ENCODE measurements at regions not wholly inside any gene's neighbourhood (a gene's known extent, or its start where the extent isn't known, plus 50 kb on each side); places are given as distances from the start of the nearest gene placed in this dataset.
"Not testable (repeated sequence)": the region's sequence is repeated elsewhere in the genome, so short reads cannot be mapped to it uniquely, and the experiment has no call there.

DNA sequence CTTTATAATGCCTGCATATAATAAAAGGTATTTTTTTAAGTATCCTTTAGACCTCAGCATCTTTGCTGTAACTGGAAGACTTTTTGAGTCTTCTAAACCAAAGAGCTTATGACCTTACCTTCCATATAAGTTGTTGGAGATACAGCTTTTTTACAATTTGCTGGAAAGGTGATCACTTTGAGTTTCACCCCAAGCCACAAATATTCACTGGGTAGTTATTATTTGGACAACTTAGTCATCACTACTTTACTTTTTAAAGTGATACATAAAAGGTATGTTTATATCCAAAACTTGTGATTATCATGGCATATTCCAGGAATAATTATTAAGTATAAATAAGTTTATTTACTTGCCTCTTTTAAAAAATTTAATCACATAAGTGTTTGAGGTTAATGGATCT lies 246.7 kb upstream of the NRIP1 start:
- no peak for DNase-seq
- H3K27ac ChIP-seq: no peak overlapping the region
- H3K4me1 ChIP-seq: peaks cover 0 to 16% (median 0%) of the 10 kb centered on the region in 12 donors
- no peaks in the 10 kb centered on the region for H3K27me3 ChIP-seq
- no peak for ATAC-seq
- H3K4me3 ChIP-seq: no peak overlapping the region
- no peaks in the 10 kb centered on the region for H3K9me3 ChIP-seq
- intact Hi-C loops (cut with DNase I): no loop called here
- no peak for TF ChIP-seq POLR2A (IDR thresholded peaks at IDR 0.05)
- H3K36me3 ChIP-seq: no peaks in the 10 kb centered on the region

DNA sequence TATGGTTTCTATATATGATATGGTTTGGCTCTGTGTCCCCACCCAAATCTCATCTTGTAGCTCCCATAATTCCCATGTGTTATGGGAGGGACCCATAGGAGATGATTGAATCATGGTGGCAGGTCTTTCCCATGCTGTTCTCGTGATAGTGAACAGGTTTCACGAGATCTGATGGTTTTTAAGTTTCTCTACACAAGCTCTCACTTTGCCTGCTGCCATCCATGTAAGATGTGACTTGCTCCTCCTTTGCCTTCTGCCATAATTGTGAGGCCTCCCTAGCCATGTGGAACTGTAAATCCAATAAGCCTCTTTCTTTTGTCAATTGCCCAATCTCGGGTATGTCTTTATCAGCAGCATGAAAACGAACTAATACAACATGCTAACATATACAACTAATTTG lies 252.2 kb upstream of the NRIP1 start:
- H3K27ac ChIP-seq; DNase-seq; H3K36me3 ChIP-seq; H3K4me1 ChIP-seq; H3K27me3 ChIP-seq; H3K9me3 ChIP-seq; H3K4me3 ChIP-seq; intact Hi-C loops (cut with DNase I); ATAC-seq: not testable (repeated sequence)
- WGBS, 4 donors: 90 to 95% (median 93%) methylated on average over 4 of the region's 4 CpGs

DNA sequence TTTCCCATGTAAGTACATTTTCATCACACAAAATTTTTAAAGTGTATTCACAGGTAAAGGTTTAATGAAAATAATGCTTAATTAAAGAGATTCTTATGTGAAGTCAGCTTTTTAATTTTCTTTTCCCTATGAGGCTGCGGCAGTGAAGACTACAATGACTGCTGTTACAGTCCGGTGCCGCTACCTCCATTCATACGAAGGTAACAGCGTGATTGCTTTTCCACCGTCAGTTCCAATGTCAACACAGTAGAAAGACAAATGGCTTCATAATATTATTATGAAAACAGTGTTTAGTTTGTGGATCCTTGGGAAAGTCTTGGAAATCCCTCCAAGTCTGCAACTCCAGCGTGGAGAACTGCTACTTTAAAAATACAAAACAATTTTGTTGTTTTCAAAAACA lies 254.9 kb upstream of the NRIP1 start:
- Histone ChIP-seq H3K27me3 (no peaks in the 10 kb centered on the region), H3K36me3 (no peaks in the 10 kb centered on the region), H3K27ac (no peak overlapping the region), H3K4me1 (no peaks in the 10 kb centered on the region), H3K4me3 (no peak overlapping the region), H3K9me3 (peaks cover 0 to 2% (median 0%) of the 10 kb centered on the region in 12 donors)
- ATAC-seq (no peak), DNase-seq (no peak)
- intact Hi-C loops (cut with DNase I): no loop called here
- WGBS, 4 donors: 90 to 95% (median 94%) methylated on average over 7 of the region's 7 CpGs
- TF ChIP-seq, protein P1, sequence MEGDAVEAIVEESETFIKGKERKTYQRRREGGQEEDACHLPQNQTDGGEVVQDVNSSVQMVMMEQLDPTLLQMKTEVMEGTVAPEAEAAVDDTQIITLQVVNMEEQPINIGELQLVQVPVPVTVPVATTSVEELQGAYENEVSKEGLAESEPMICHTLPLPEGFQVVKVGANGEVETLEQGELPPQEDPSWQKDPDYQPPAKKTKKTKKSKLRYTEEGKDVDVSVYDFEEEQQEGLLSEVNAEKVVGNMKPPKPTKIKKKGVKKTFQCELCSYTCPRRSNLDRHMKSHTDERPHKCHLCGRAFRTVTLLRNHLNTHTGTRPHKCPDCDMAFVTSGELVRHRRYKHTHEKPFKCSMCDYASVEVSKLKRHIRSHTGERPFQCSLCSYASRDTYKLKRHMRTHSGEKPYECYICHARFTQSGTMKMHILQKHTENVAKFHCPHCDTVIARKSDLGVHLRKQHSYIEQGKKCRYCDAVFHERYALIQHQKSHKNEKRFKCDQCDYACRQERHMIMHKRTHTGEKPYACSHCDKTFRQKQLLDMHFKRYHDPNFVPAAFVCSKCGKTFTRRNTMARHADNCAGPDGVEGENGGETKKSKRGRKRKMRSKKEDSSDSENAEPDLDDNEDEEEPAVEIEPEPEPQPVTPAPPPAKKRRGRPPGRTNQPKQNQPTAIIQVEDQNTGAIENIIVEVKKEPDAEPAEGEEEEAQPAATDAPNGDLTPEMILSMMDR (IDR thresholded peaks at IDR 0.05): no peak
- TF ChIP-seq POLR2A (IDR thresholded peaks at IDR 0.05): no peak

DNA sequence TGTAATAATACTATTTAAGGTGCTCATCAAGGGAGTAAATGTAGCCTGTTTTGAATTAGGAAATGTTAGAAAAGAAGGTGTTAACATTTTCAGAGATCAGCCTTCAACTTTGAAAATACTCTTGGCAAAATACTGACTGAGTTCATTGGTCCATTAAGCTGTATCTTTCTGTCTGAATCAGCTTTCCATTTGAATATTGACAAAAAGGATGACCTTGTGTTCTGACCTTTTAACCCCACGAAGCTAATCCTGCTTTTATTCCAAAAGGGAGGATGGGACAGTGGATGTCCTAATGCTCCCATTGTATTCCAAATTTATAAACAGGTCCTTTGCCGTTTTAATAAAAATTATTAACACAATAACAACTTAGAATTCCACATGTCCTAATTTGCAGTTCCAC lies 259.7 kb upstream of the NRIP1 start:
- no peaks in the 10 kb centered on the region for H3K36me3 ChIP-seq
- no peaks in the 10 kb centered on the region for H3K27me3 ChIP-seq
- DNase-seq (no peak), ATAC-seq (no peak)
- peaks cover 0 to 6% (median 0%) of the 10 kb centered on the region in 12 donors for H3K4me1 ChIP-seq
- H3K27ac ChIP-seq: no peak overlapping the region
- TF ChIP-seq, protein P1 (IDR thresholded peaks at IDR 0.05): no peak
- no peak for TF ChIP-seq POLR2A (IDR thresholded peaks at IDR 0.05)
- intact Hi-C loops (cut with DNase I): no loop called here
- H3K9me3 ChIP-seq: peaks cover 0 to 2% (median 0%) of the 10 kb centered on the region in 12 donors
- no peak overlapping the region for H3K4me3 ChIP-seq
- 70 to 76% (median 74%) methylated on average over 2 of the region's 2 CpGs for WGBS, 4 donors

DNA sequence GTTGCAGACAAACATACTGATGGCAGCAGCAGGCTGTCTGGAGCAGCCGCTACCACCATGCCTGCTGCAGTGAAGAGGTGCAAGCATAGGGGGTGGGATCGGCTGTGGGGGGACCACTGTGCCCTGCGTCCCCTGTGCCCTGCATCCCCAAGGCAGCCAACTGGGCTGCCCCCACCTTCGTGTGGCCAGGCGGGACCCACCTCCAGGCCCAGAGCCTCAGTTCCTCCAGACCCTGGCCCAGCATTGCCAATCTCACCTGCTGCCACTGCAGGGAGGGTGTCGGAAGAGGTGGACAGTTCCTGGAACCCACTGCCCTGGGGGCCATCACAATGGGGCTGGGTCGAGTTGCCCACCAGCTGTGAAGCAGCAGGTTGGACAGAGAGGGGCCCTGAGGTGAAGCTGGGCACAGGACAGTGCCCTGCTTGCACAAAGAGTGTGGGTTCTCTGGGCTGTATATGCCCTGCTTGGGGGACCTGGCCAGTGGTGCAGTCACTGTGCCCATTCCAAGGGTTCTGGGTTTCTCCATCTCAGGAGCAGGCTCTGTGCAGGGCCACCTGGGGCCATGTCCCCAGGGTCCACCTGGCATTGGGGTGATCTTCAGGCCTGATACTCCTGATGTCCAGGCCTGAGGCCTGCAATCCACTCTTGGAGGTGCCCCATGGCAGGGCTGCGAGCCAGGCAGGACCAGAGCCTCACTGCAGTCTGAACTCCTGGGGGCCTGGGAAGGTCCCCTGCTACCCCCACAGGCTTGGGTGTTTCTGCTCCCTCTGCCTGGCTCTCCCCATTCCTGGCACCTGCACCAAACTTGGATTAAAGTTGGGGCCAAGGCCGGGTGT lies 261.4 kb upstream of the NRIP1 start:
- WGBS, 4 donors: 93 to 95% (median 94%) methylated on average over 7 to 9 of the region's 9 CpGs
- no peak for ATAC-seq
- TF ChIP-seq POLR2A (IDR thresholded peaks at IDR 0.05): no peak
- TF ChIP-seq, protein P1 (IDR thresholded peaks at IDR 0.05): no peak

More for the DNA sequence above, 261.4 kb upstream of the NRIP1 start:
- no peak for DNase-seq
- H3K27me3 ChIP-seq: no peaks in the 10 kb centered on the region
- H3K27ac ChIP-seq: no peak overlapping the region
- intact Hi-C loops (cut with DNase I): no loop called here
- H3K9me3 ChIP-seq: peaks cover 0 to 10% (median 0%) of the 10 kb centered on the region in 12 donors
- peaks cover 0 to 6% (median 0%) of the 10 kb centered on the region in 12 donors for H3K4me1 ChIP-seq
- H3K36me3 ChIP-seq: no peaks in the 10 kb centered on the region
- no peak overlapping the region for H3K4me3 ChIP-seq

All from heart left ventricle (tissue), 16 donors.